ENCODE measurements at regions not wholly inside any gene's neighbourhood (a gene's known extent, or its start where the extent isn't known, plus 50 kb on each side); places are given as distances from the start of the nearest gene placed in this dataset.
"Not testable (repeated sequence)": the region's sequence is repeated elsewhere in the genome, so short reads cannot be mapped to it uniquely, and the experiment has no call there.

- no peak for DNase-seq
Observed at GRCh38 chr13:53101883-53102282, 73.3 kb downstream of the OLFM4 start.

- DNase-seq = no peak
Observed at GRCh38 chr13:53104136-53104535, 75.5 kb downstream of the OLFM4 start.

GRCh38 chr13:53105477-53105876 lies 76.9 kb downstream of the OLFM4 start:
- no peak for DNase-seq

- no peak for DNase-seq
Observed at GRCh38 chr13:53105890-53106289, 77.3 kb downstream of the OLFM4 start.

- DNase-seq = no peak
Observed at GRCh38 chr13:53110181-53110580, 81.6 kb downstream of the OLFM4 start.

GRCh38 chr13:53110614-53111013 lies 82.0 kb downstream of the OLFM4 start:
- no peak for DNase-seq

- peak; percentile 35 for DNase-seq
Observed at GRCh38 chr13:53112522-53112921, 83.9 kb downstream of the OLFM4 start.

GRCh38 chr13:53117048-53117447 lies 88.4 kb downstream of the OLFM4 start:
- not testable (repeated sequence) for DNase-seq

GRCh38 chr13:53121131-53121773 lies 92.6 kb downstream of the OLFM4 start:
- DNase-seq = no peak

- DNase-seq = no peak
Observed at GRCh38 chr13:53121919-53122318, 93.3 kb downstream of the OLFM4 start.

GRCh38 chr13:53123536-53123935 lies 94.9 kb downstream of the OLFM4 start:
- DNase-seq = no peak

- no peak for DNase-seq
Observed at GRCh38 chr13:53124623-53125022, 96.0 kb downstream of the OLFM4 start.

GRCh38 chr13:53126841-53127245 lies 98.2 kb downstream of the OLFM4 start:
- no peak for DNase-seq

GRCh38 chr13:53127373-53127772 lies 98.8 kb downstream of the OLFM4 start:
- DNase-seq = no peak

GRCh38 chr13:53129864-53130393 lies 101.3 kb downstream of the OLFM4 start:
- no peak for DNase-seq

GRCh38 chr13:53131361-53131760 lies 102.7 kb downstream of the OLFM4 start:
- DNase-seq = no peak

- no peak for DNase-seq
Observed at GRCh38 chr13:53135301-53135700, 106.7 kb downstream of the OLFM4 start.

GRCh38 chr13:53136554-53137215 lies 108.1 kb downstream of the OLFM4 start:
- DNase-seq = no peak

GRCh38 chr13:53137779-53138178 lies 109.2 kb downstream of the OLFM4 start:
- DNase-seq = no peak

- DNase-seq = no peak
Observed at GRCh38 chr13:53138376-53139036, 109.9 kb downstream of the OLFM4 start.

GRCh38 chr13:53141336-53141735 lies 112.7 kb downstream of the OLFM4 start:
- no peak for DNase-seq

GRCh38 chr13:53142306-53142705 lies 113.7 kb downstream of the OLFM4 start:
- DNase-seq = no peak

- no peak for DNase-seq
Observed at GRCh38 chr13:53143757-53144339, 115.2 kb downstream of the OLFM4 start.

- DNase-seq = no peak
Observed at GRCh38 chr13:53144826-53145225, 116.2 kb downstream of the OLFM4 start.
